Activated CD8-positive, alpha-beta memory T cell treated with anti-CD3 and anti-CD28 coated beads for 24 hours (primary cell): ENCODE measurements at regions not wholly inside any gene's neighbourhood (a gene's known extent, or its start where the extent isn't known, plus 50 kb on each side); places are given as distances from the start of the nearest gene placed in this dataset.

Source experiments
- DNase-seq: peaks from one replicate; pipeline ENCODE4 v3.0.0-alpha.2; 2020

GRCh38 chr6:170483413-170483812 is 69.7 kb downstream of the PSMB1 start:
- no peak for DNase-seq

GRCh38 chr6:170480050-170480692 is 72.9 kb downstream of the PSMB1 start:
- no peak for DNase-seq

GRCh38 chr6:170476360-170476759 is 76.7 kb downstream of the PSMB1 start:
- no peak for DNase-seq

GRCh38 chr6:170475118-170475517 is 78.0 kb downstream of the PSMB1 start:
- no peak for DNase-seq

GRCh38 chr6:170473801-170474200 is 79.3 kb downstream of the PSMB1 start:
- no peak for DNase-seq

- DNase-seq = no peak
These were observed 79.8 kb downstream of the PSMB1 start for GRCh38 chr6:170473301-170473717.

- no peak for DNase-seq
These were observed 81.6 kb downstream of the PSMB1 start for GRCh38 chr6:170471491-170471890.

GRCh38 chr6:170470734-170471133 is 82.4 kb downstream of the PSMB1 start:
- no peak for DNase-seq

- no peak for DNase-seq
These were observed 88.6 kb downstream of the PSMB1 start for GRCh38 chr6:170464524-170464979.

- no peak for DNase-seq
These were observed 89.0 kb downstream of the PSMB1 start for GRCh38 chr6:170464080-170464479.

- no peak for DNase-seq
These were observed 89.9 kb downstream of the PSMB1 start for GRCh38 chr6:170463101-170463721.

- no peak for DNase-seq
These were observed 90.6 kb downstream of the PSMB1 start for GRCh38 chr6:170462366-170463020.

- DNase-seq = no peak
These were observed 91.3 kb downstream of the PSMB1 start for GRCh38 chr6:170461556-170462365.

GRCh38 chr6:170461111-170461510 is 92.0 kb downstream of the PSMB1 start:
- no peak for DNase-seq

GRCh38 chr6:170460641-170461040 is 92.5 kb downstream of the PSMB1 start:
- no peak for DNase-seq

GRCh38 chr6:170459451-170459850 is 93.7 kb downstream of the PSMB1 start:
- DNase-seq = peak; percentile 71

GRCh38 chr6:170456886-170457698 is 96.0 kb downstream of the PSMB1 start:
- DNase-seq = no peak
